HCT116 (cell line): ENCODE measurements at regions not wholly inside any gene's neighbourhood (a gene's known extent, or its start where the extent isn't known, plus 50 kb on each side); places are given as distances from the start of the nearest gene placed in this dataset.

ENCODE experiments used
- ATAC-seq: fragments of 200-7000 bp; cut with Tn5 transposase; 2 replicates; pipeline ENCODE4 v1.9.1; 2020; ENCODE audit warnings: mild to moderate bottlenecking, moderate library complexity
- BruUV-seq: library from RNA; stranded (reverse); fragments of 400-500 nt; replicated peaks from 2 replicates; lab custom pipeline; 2021; lab: Mats Ljungman, UMichigan
- CTCF ChIA-PET: fragments of 300-600 bp; sonication (Branson Sonifier 250); formaldehyde crosslinking; loops from one replicate; lab custom pipeline; 2021; ENCODE audit warnings: antibody characterized with exemption; lab: Charles Lee
- POLR2A ChIA-PET: fragments of 300-600, 350-600 bp; sonication (Branson Sonifier 250); formaldehyde crosslinking; loops from one replicate; lab custom pipeline; 2021; ENCODE audit warnings: antibody characterized with exemption; lab: Charles Lee
- RAD21 ChIA-PET, 2 experiments: fragments of 300-600 bp; sonication (Branson Sonifier 250); formaldehyde crosslinking; loops; one replicate each; lab custom pipeline; 2023; ENCODE audit warnings: low total read pairs in 2 of 2; ENCODE audit not compliant: uncharacterized antibody in 2 of 2, unreplicated experiment in 2 of 2, low non-redundant PET in 1 of 2; lab: Charles Lee
- DNase-seq: peaks from one replicate; pipeline ENCODE4 v3.0.0-alpha.2; 2010; ENCODE audit warnings: low read depth, low spot score
- H2AFZ ChIP-seq: fragments of 200-600 bp; shearing (Covaris generic), sonication (generic); 2 replicates; pipeline ENCODE4 v1.6.1; 2017; ENCODE audit warnings: low read depth, mixed run types, mixed read lengths, antibody characterized with exemption, low read length; ENCODE audit not compliant: poor library complexity, severe bottlenecking
- H3K27ac ChIP-seq: 2 replicates; pipeline ENCODE4 v1.5.1; 2012; ENCODE audit warnings: low read depth, low read length
- H3K27me3 ChIP-seq: fragments of 200-600 bp; sonication (generic); 2 replicates; pipeline ENCODE4 v1.6.1; 2016; ENCODE audit warnings: mixed run types, low read length, mixed read lengths; ENCODE audit not compliant: insufficient read depth
- H3K36me3 ChIP-seq, 2 experiments: fragments of 200-500 bp in 1 of 2; fragments of 200-600 bp in 1 of 2; sonication (Bioruptor generic) in 1 of 2; sonication (generic) in 1 of 2; 2 replicates each; pipeline versions ENCODE4 v1.5.1 to v1.6.1; 2014 to 2016; ENCODE audit warnings: low read length in 2 of 2, inconsistent platforms in 1 of 2, mixed read lengths in 1 of 2, mixed run types in 1 of 2; ENCODE audit not compliant: insufficient read depth in 2 of 2, control insufficient read depth in 1 of 2
- H3K4me1 ChIP-seq, 2 experiments: fragments of 200-600 bp in 1 of 2; sonication (generic) in 1 of 2; 2 replicates each; pipeline versions ENCODE4 v1.5.1 to v1.6.1; 2012 to 2017; ENCODE audit warnings: low read length in 2 of 2, inconsistent platforms in 1 of 2, mild to moderate bottlenecking in 1 of 2, mixed read lengths in 1 of 2, mixed run types in 1 of 2, moderate library complexity in 1 of 2; ENCODE audit not compliant: insufficient read depth in 2 of 2, control insufficient read depth in 1 of 2
- H3K4me2 ChIP-seq: fragments of 200-600 bp; sonication (generic); 2 replicates; pipeline ENCODE4 v1.6.1; 2017; ENCODE audit warnings: mixed run types, low read length, mixed read lengths
- H3K4me3 ChIP-seq, 2 experiments: fragments of 200-600 bp in 1 of 2; sonication (generic) in 1 of 2; replicated peaks in 1 of 2; 2 replicates each; pipeline ENCODE4 v1.5.1; 2011 to 2016; ENCODE audit warnings: low read length in 2 of 2, control low read depth in 1 of 2, low read depth in 1 of 2, mild to moderate bottlenecking in 1 of 2, mixed read lengths in 1 of 2, mixed run types in 1 of 2
- H3K79me2 ChIP-seq: fragments of 200-600 bp; sonication (generic); 2 replicates; pipeline ENCODE4 v1.6.1; 2017; ENCODE audit warnings: mild to moderate bottlenecking, mixed run types, low read length, moderate library complexity, mixed read lengths; ENCODE audit not compliant: insufficient read depth
- H3K9ac ChIP-seq: fragments of 200-600 bp; sonication (generic); 2 replicates; pipeline ENCODE4 v1.6.1; 2016; ENCODE audit warnings: low read length, mixed read lengths
- H3K9me2 ChIP-seq: fragments of 200-600 bp; sonication (generic), shearing (Covaris generic); 2 replicates; pipeline ENCODE4 v1.6.1; 2017; ENCODE audit warnings: mixed run types, mild to moderate bottlenecking, moderate library complexity; ENCODE audit not compliant: insufficient read depth
- H3K9me3 ChIP-seq, 2 experiments: fragments of 200-500 bp in 1 of 2; fragments of 200-600 bp in 1 of 2; sonication (Bioruptor generic) in 1 of 2; sonication (generic) in 1 of 2; 2 replicates each; pipeline ENCODE4 v1.6.1; 2014 to 2017; ENCODE audit warnings: low read length in 2 of 2, mixed read lengths in 2 of 2, inconsistent platforms in 1 of 2, low read depth in 1 of 2, mild to moderate bottlenecking in 1 of 2, mixed run types in 1 of 2, moderate library complexity in 1 of 2; ENCODE audit not compliant: control insufficient read depth in 1 of 2, insufficient read depth in 1 of 2
- H4K20me1 ChIP-seq: fragments of 200-600 bp; sonication (generic), shearing (Covaris generic); 2 replicates; pipeline ENCODE4 v1.6.1; 2017; ENCODE audit warnings: mixed run types, mild to moderate bottlenecking, moderate library complexity; ENCODE audit not compliant: insufficient read depth
- ATF3 ChIP-seq: IDR thresholded peaks from 2 replicates; pipeline ENCODE4 v1.6.1; 2012
- CBX3 ChIP-seq: IDR thresholded peaks from 2 replicates; pipeline ENCODE4 v1.6.1; 2012; ENCODE audit warnings: low read depth
- EGR1 ChIP-seq: IDR thresholded peaks from 2 replicates; pipeline ENCODE4 v1.6.1; 2012; ENCODE audit warnings: low read depth
- EZH2phosphoT487 ChIP-seq: fragments of 200-600 bp; IDR thresholded peaks from 2 replicates; pipeline ENCODE4 v1.6.1; 2018; ENCODE audit warnings: antibody characterized with exemption, borderline replicate concordance
- MAX ChIP-seq: IDR thresholded peaks from 2 replicates; pipeline ENCODE4 v1.6.1; 2012
- SRF ChIP-seq: IDR thresholded peaks from 2 replicates; pipeline ENCODE4 v1.6.1; 2012; ENCODE audit warnings: low read depth
- ZBTB33 ChIP-seq: IDR thresholded peaks from 2 replicates; pipeline ENCODE4 v1.6.1; 2011; ENCODE audit warnings: mild to moderate bottlenecking, low read length, moderate library complexity; ENCODE audit not compliant: insufficient replicate concordance; ENCODE audit errors: extremely low read depth
- ZFX ChIP-seq: fragments of 450-650 bp; IDR thresholded peaks from 2 replicates; pipeline ENCODE4 v1.6.1; 2017
- ZNF274 ChIP-seq: fragments of 200-500 bp; sonication (Bioruptor generic); IDR thresholded peaks from 2 replicates; pipeline ENCODE4 v1.6.1; 2014; ENCODE audit warnings: mild to moderate bottlenecking, low read depth, low read length, inconsistent platforms
- intact Hi-C: fragments of 100-400 bp; cut with micrococcal nuclease; formaldehyde crosslinking; loops from 2 replicates; pipeline ENCODE4 v1.10.0; 2022

GRCh38 chr1:88169939-88170338 is 514.1 kb upstream of the PKN2 start:
- POLR2A ChIA-PET: no interaction called here

More at GRCh38 chr1:88169939-88170338, 514.1 kb upstream of the PKN2 start:
- no peak for DNase-seq
- Histone ChIP-seq H3K9me3 (no peaks in the 10 kb centered on the region), H4K20me1 (no peaks in the 10 kb centered on the region), H3K4me3 (no peak overlapping the region)
- intact Hi-C loops: no loop called here
- TF ChIP-seq EGR1: no peak
- TF ChIP-seq MAX: no peak
- TF ChIP-seq ZBTB33: no peak
- TF ChIP-seq CBX3: no peak
- no peak for TF ChIP-seq ZFX
- TF ChIP-seq SRF: no peak
- TF ChIP-seq ZNF274: no peak
- TF ChIP-seq EZH2phosphoT487: no peak
- no peak for TF ChIP-seq ATF3
- TF ChIP-seq, all 23 proteins: peak for 0
- no peak overlapping the region for H3K4me2 ChIP-seq
- no peaks in the 10 kb centered on the region for H3K9me2 ChIP-seq
- H3K4me1 ChIP-seq: peaks cover under 1% of the 10 kb centered on the region in 2 experiments; a peak in 3 of 4 replicates
- BruUV-seq: no TSS peak
- ATAC-seq: no peak
- H3K9ac ChIP-seq: no peak overlapping the region
- ChIA-PET CTCF (interaction anchor here (1.4 kb wide), 1 partner anchor 11 kb away, joined by 9 read pairs; no protein-coding TSS in a partner anchor), RAD21 (no interaction called here)
- H3K27ac ChIP-seq: no peak overlapping the region
- no peaks in the 10 kb centered on the region for H3K36me3 ChIP-seq
- H2AFZ ChIP-seq: no peak overlapping the region
- H3K79me2 ChIP-seq: no peaks in the 10 kb centered on the region
- no peaks in the 10 kb centered on the region for H3K27me3 ChIP-seq
